Endodermal cell (in vitro differentiated cells): ENCODE measurements at regions not wholly inside any gene's neighbourhood (a gene's known extent, or its start where the extent isn't known, plus 50 kb on each side); places are given as distances from the start of the nearest gene placed in this dataset.

Experiments
- DNase-seq: peaks from one replicate; pipeline ENCODE4 v3.0.0-alpha.2; 2017
- H3K27ac ChIP-seq: 2 replicates; pipeline ENCODE4 v1.5.1; 2013; ENCODE audit warnings: mild to moderate bottlenecking, low read depth, low read length, moderate library complexity
- H3K27me3 ChIP-seq: 2 replicates; pipeline ENCODE4 v1.6.1; 2013; ENCODE audit warnings: mild to moderate bottlenecking, low read length, moderate library complexity; ENCODE audit not compliant: insufficient read depth, control insufficient read depth, poor library complexity, severe bottlenecking
- H3K36me3 ChIP-seq: 2 replicates; pipeline ENCODE4 v1.7.0; 2013; ENCODE audit warnings: mild to moderate bottlenecking, low read length, moderate library complexity; ENCODE audit not compliant: control insufficient read depth, insufficient read depth
- H3K4me1 ChIP-seq: one replicate; pipeline ENCODE4 v1.7.0; 2013; ENCODE audit warnings: low read length; ENCODE audit not compliant: control insufficient read depth, insufficient read depth
- H3K4me3 ChIP-seq: 2 replicates; pipeline ENCODE4 v1.5.1; 2013; ENCODE audit warnings: mild to moderate bottlenecking, low read length, moderate library complexity
- H3K9ac ChIP-seq: 2 replicates; pipeline ENCODE4 v1.6.1; 2013; ENCODE audit warnings: mild to moderate bottlenecking, low read length, moderate library complexity; ENCODE audit not compliant: poor library complexity, severe bottlenecking; ENCODE audit errors: extremely low read depth
- H3K9me3 ChIP-seq: 2 replicates; pipeline ENCODE4 v1.6.1; 2013; ENCODE audit warnings: mild to moderate bottlenecking, low read length, moderate library complexity; ENCODE audit not compliant: control insufficient read depth
- H3K27ac Mint-ChIP-seq: 2 replicates; pipeline ENCODE4 v1.8.0; 2020; ENCODE audit warnings: mixed read lengths
- H3K27me3 Mint-ChIP-seq: 2 replicates; pipeline ENCODE4 v1.8.0; 2021; ENCODE audit warnings: mild to moderate bottlenecking, mixed read lengths; ENCODE audit not compliant: insufficient read depth
- H3K36me3 Mint-ChIP-seq: 2 replicates; pipeline ENCODE4 v1.8.0; 2020; ENCODE audit warnings: low read depth, mixed read lengths
- H3K4me1 Mint-ChIP-seq: 2 replicates; pipeline ENCODE4 v1.8.0; 2020; ENCODE audit warnings: mixed read lengths
- H3K4me3 Mint-ChIP-seq: 2 replicates; pipeline ENCODE4 v1.8.0; 2020; ENCODE audit warnings: mild to moderate bottlenecking, moderate library complexity, mixed read lengths
- H3K9me3 Mint-ChIP-seq: 2 replicates; pipeline ENCODE4 v1.8.0; 2020; ENCODE audit warnings: mild to moderate bottlenecking, mixed read lengths
- CTCF ChIP-seq: fragments of 200-600 bp; sonication (generic); conservative IDR thresholded peaks from 2 replicates; pipeline ENCODE4 v1.5.0; 2021; ENCODE audit warnings: antibody characterized with exemption, mild to moderate bottlenecking
- WGBS, 2 experiments: methylation state at CpG; one replicate each; pipeline versions ENCODE4 v1.1.5 to v1.1.7; 2013; ENCODE audit warnings: missing lambda C conversion rate in 2 of 2, mixed read lengths in 1 of 2; ENCODE audit not compliant: insufficient coverage in 1 of 2, insufficient read length in 1 of 2; 5-methylcytosine and 5-hydroxymethylcytosine counted together

- H3K27ac ChIP-seq = no peak overlapping the region
- no peaks in the 10 kb centered on the region for H3K36me3 Mint-ChIP-seq
- no peak overlapping the region for H3K4me3 Mint-ChIP-seq
- no peaks in the 10 kb centered on the region for H3K9me3 ChIP-seq
- no peak overlapping the region for H3K27ac Mint-ChIP-seq
- no peaks in the 10 kb centered on the region for H3K4me1 Mint-ChIP-seq
- H3K9ac ChIP-seq = no peak overlapping the region
- 55% methylated on average over 2 of the region's 2 CpGs; no CpG with 5 or more reads in 1 of the 2 experiments for WGBS, 2 experiments
- DNase-seq = peak; percentile 67
- H3K27me3 Mint-ChIP-seq = no peaks in the 10 kb centered on the region
- TF ChIP-seq CTCF = no peak
- peaks cover 89% of the 10 kb centered on the region for H3K9me3 Mint-ChIP-seq
- no peaks in the 10 kb centered on the region for H3K36me3 ChIP-seq
- no peaks in the 10 kb centered on the region for H3K27me3 ChIP-seq
- no peaks in the 10 kb centered on the region for H3K4me1 ChIP-seq
- no peak overlapping the region for H3K4me3 ChIP-seq
Observed at GRCh38 chr14:23861666-23862065, 91.9 kb upstream of the DHRS4 start.

- no peak overlapping the region for H3K4me3 ChIP-seq
- no peak overlapping the region for H3K9ac ChIP-seq
- Mint-ChIP-seq H3K36me3 (no peaks in the 10 kb centered on the region), H3K27ac (no peak overlapping the region), H3K9me3 (peaks cover 89% of the 10 kb centered on the region), H3K4me3 (no peak overlapping the region), H3K4me1 (no peaks in the 10 kb centered on the region), H3K27me3 (no peaks in the 10 kb centered on the region)
- H3K9me3 ChIP-seq = no peaks in the 10 kb centered on the region
- H3K4me1 ChIP-seq = no peaks in the 10 kb centered on the region
- peak; percentile 51 for DNase-seq
- 81% methylated on average over 2 of the region's 2 CpGs; no CpG with 5 or more reads in 1 of the 2 experiments for WGBS, 2 experiments
- H3K27me3 ChIP-seq = no peaks in the 10 kb centered on the region
- TF ChIP-seq CTCF = no peak
- no peaks in the 10 kb centered on the region for H3K36me3 ChIP-seq
- H3K27ac ChIP-seq = no peak overlapping the region
Observed at GRCh38 chr14:23862513-23862912, 91.1 kb upstream of the DHRS4 start.

GRCh38 chr14:23863836-23864235 is 89.7 kb upstream of the DHRS4 start:
- Mint-ChIP-seq H3K9me3 (peaks cover 91% of the 10 kb centered on the region), H3K27me3 (no peaks in the 10 kb centered on the region), H3K4me1 (no peaks in the 10 kb centered on the region), H3K4me3 (no peak overlapping the region), H3K27ac (no peak overlapping the region), H3K36me3 (no peaks in the 10 kb centered on the region)
- Histone ChIP-seq H3K36me3 (no peaks in the 10 kb centered on the region), H3K4me3 (no peak overlapping the region), H3K9me3 (no peaks in the 10 kb centered on the region), H3K27me3 (no peaks in the 10 kb centered on the region), H3K9ac (no peak overlapping the region), H3K4me1 (no peaks in the 10 kb centered on the region), H3K27ac (no peak overlapping the region)
- 92% methylated on average over 1 of the region's 1 CpG; no CpG with 5 or more reads in 1 of the 2 experiments for WGBS, 2 experiments
- no peak for TF ChIP-seq CTCF
- no peak for DNase-seq
